ENCODE measurements at regions not wholly inside any gene's neighbourhood (a gene's known extent, or its start where the extent isn't known, plus 50 kb on each side); places are given as distances from the start of the nearest gene placed in this dataset.

- TF ChIP-seq ZNF274 (IDR thresholded peaks at IDR 0.05; ENCODE audit: low read depth, low read length) = no peak
- no peak overlapping the region for H3K4me3 ChIP-seq (ENCODE audit: low read length)
Observed at GRCh38 chr2:2662037-2662846, 331.2 kb upstream of the MYT1L start.

- TF ChIP-seq ZNF274 (IDR thresholded peaks at IDR 0.05; ENCODE audit: low read depth, low read length) = no peak
Observed at GRCh38 chr2:2660789-2661355, 329.8 kb upstream of the MYT1L start.

GRCh38 chr2:2657121-2657962, 326.3 kb upstream of the MYT1L start:
- no peak overlapping the region for H3K4me3 ChIP-seq (ENCODE audit: low read length)

More at GRCh38 chr2:2660789-2661355, 329.8 kb upstream of the MYT1L start:
- no peak overlapping the region for H3K4me3 ChIP-seq (ENCODE audit: low read length)

GRCh38 chr2:2656115-2657011, 325.3 kb upstream of the MYT1L start:
- TF ChIP-seq ZNF274 (IDR thresholded peaks at IDR 0.05; ENCODE audit: low read depth, low read length) = no peak
- H3K4me3 ChIP-seq (ENCODE audit: low read length) = no peak overlapping the region

More at GRCh38 chr2:2657121-2657962, 326.3 kb upstream of the MYT1L start:
- no peak for TF ChIP-seq ZNF274 (IDR thresholded peaks at IDR 0.05; ENCODE audit: low read depth, low read length)

GRCh38 chr2:2655453-2656114, 324.5 kb upstream of the MYT1L start:
- H3K4me3 ChIP-seq (ENCODE audit: low read length) = no peak overlapping the region
- TF ChIP-seq ZNF274 (IDR thresholded peaks at IDR 0.05; ENCODE audit: low read depth, low read length) = no peak

- no peak overlapping the region for H3K4me3 ChIP-seq (ENCODE audit: low read length)
- TF ChIP-seq ZNF274 (IDR thresholded peaks at IDR 0.05; ENCODE audit: low read depth, low read length) = no peak
Observed at GRCh38 chr2:2653231-2653630, 322.2 kb upstream of the MYT1L start.

- no peak for TF ChIP-seq ZNF274 (IDR thresholded peaks at IDR 0.05; ENCODE audit: low read depth, low read length)
- no peak overlapping the region for H3K4me3 ChIP-seq (ENCODE audit: low read length)
Observed at GRCh38 chr2:2650608-2651375, 319.7 kb upstream of the MYT1L start.

GRCh38 chr2:2649109-2650072, 318.3 kb upstream of the MYT1L start:
- H3K4me3 ChIP-seq (ENCODE audit: low read length) = no peak overlapping the region
- TF ChIP-seq ZNF274 (IDR thresholded peaks at IDR 0.05; ENCODE audit: low read depth, low read length) = no peak

GRCh38 chr2:2648094-2648493, 317.0 kb upstream of the MYT1L start:
- H3K4me3 ChIP-seq (ENCODE audit: low read length) = no peak overlapping the region
- TF ChIP-seq ZNF274 (IDR thresholded peaks at IDR 0.05; ENCODE audit: low read depth, low read length) = no peak

- no peak overlapping the region for H3K4me3 ChIP-seq (ENCODE audit: low read length)
- TF ChIP-seq ZNF274 (IDR thresholded peaks at IDR 0.05; ENCODE audit: low read depth, low read length) = no peak
Observed at GRCh38 chr2:2647141-2647541, 316.1 kb upstream of the MYT1L start.

- H3K4me3 ChIP-seq (ENCODE audit: low read length) = no peak overlapping the region
- no peak for TF ChIP-seq ZNF274 (IDR thresholded peaks at IDR 0.05; ENCODE audit: low read depth, low read length)
Observed at GRCh38 chr2:2646433-2647051, 315.5 kb upstream of the MYT1L start.
